Activated naive CD4-positive, alpha-beta T cell treated with anti-CD3 and anti-CD28 coated beads, Interleukin-2, amount 50 U/mL, for 16 hours (primary cell): ENCODE measurements at regions not wholly inside any gene's neighbourhood (a gene's known extent, or its start where the extent isn't known, plus 50 kb on each side); places are given as distances from the start of the nearest gene placed in this dataset.
"Not testable (repeated sequence)": the region's sequence is repeated elsewhere in the genome, so short reads cannot be mapped to it uniquely, and the experiment has no call there.

ENCODE experiments used
- DNase-seq: peaks from one replicate; pipeline ENCODE4 v3.0.0-alpha.2; 2020

DNA sequence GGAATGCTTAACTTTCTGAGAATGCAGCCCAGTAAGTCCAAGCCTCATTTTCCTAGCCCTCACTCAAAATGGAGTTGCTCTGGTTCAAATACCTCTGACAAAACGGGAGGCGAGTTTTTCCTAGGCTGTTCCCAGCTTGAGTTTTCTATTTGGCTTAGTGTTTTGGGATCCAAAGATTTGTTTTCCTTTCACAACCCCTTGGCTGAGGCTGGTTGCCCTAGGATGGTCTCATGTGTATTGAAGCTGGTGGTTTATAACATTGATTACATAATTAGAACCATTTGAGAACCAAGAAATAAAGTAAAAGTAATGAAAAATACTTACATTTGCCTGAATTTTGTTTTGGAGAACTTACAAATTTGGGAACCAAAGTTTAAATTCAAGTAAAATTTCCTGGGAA is 611.1 kb upstream of the LUZP2 start:
- DNase-seq: no peak

DNA sequence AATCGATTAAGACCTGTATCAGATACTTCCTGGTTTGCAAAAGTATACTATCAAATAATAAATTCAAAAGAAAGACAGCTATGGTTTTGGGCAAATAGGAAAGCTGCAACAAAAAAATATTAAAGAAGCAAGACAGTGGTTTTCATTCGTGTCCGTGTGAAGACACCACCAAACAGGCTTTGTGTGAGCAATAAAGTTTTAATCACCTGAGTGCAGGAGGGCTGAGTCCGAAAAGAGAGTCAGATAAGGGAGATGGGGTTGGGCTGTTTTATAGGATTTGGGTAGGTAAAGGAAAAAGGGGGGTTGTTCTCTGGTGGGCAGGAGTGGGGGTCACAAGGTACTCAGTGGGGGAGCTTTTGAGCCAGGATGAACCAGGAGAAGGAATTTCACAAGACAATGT is 609.7 kb upstream of the LUZP2 start:
- not testable (repeated sequence) for DNase-seq

DNA sequence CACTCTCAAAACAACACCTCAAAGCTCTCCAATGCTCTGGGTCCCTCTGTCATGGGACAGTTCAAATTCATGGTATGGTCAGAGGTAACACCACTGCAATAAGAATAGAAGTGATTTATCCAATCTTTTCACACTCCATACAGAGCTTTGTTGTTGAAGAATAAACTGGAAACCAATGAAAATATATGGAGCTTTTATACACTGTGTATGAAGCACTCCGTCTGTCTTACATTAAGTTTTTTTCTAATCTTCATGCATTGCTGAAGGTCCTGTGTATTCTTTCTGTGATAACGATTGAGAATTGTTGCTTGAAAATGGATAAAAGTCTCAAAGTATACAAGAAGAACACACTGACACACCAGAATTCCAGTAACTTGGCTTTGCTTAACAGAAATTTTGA is 603.7 kb upstream of the LUZP2 start:
- no peak for DNase-seq

DNA sequence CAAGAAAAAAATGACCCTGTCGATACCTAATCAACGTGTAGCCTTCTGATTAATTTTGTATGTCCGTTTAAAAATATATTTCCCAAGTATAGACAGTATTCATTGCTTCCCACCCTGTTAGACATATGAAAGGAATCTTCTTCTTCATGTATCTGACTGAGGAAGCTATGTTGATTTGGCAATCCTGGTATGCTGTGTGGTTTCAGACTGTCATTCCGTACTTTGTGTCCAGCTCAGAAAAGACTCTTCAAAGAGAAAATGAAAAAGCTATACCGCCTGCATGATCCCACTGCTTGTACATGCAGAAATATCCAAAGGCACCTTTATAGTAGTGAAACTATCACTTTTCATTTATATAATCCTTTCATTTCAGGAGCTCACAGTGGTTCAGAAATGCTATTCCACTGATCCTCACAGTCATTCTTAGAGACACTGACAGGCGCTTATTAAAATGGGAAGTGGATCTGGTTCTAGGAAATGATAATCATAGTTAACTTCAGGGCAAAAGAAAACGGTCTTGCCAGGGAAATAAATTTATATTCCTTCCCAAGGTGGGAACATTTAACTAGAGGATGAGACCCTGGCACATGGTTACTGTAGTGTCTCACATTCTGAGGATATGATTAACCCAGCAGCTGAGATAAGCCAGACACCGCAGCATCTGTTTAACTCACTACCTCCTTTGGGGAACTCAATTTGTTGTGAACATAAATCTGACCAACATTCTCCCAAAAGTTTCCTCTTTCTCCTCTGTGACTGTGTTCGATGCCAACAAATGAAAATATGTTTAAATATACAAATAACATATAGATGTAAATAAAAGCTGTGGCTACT is 599.2 kb upstream of the LUZP2 start:
- DNase-seq: no peak

DNA sequence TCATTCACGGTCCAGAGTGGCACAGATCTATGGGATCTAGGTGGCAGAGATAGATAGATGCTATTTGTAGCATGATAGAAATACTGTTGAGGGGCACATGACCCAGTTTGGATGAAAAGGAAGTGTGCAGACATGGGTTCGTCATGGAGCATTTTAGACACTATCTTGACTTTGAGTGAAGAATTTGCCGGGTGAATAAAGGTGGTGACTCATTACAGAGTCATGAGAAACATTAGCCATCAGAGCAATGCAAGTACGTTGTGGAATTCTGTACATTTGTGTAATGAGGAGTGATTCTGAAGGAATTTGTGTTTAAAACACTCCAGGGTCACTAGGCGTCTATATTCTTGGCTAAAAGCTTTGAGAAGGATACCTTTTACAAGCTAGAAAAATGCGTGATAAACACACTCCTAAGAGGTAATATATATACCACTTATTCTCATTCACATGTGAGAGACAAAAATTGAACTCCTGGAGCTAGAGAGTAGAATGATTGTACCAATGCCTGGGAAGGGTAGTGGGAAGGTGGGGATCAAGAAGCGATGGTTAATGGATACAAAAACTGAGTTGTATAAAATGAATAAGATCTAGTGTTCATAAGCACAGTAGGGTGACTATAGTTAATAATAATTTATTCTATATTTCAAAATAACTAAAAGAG is 593.7 kb upstream of the LUZP2 start:
- DNase-seq: no peak

DNA sequence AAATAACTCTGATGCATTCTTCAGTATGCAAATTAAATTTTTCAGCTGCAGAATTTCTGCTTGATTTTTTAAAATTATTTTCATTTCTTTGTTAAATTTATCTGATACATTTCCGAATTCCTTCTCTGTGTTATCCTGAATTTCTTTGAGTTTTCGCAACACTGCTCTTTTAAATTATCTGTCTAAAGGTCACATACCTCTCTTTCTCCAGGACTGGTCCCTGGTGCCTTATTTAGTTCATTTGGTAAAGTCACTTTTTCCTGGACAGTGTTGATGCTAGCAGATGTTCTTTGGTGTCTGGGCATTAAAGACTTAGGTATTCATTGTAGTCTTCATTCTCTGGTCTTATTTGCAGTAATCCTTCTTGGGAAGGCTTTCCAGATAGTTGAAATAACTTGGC is 577.4 kb upstream of the LUZP2 start:
- DNase-seq: no peak

DNA sequence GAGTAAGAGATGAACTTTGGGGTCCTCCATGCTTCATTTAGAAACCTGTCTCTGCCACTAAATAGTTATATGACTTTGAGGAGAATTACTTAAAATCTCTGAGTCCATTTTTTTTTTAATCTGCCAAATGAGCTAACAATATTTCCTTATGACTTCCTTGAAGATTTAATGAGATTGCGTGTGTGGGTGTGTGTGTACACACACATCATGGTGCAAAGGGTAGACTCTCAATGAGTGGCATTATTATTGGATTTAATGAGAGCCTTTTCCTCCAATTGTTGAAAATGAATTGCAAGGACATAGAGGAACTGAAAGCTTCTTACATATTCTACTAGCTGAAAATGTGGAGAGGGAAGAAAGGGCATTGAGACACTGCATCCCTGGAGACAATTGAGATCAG is 573.5 kb upstream of the LUZP2 start:
- DNase-seq: no peak

DNA sequence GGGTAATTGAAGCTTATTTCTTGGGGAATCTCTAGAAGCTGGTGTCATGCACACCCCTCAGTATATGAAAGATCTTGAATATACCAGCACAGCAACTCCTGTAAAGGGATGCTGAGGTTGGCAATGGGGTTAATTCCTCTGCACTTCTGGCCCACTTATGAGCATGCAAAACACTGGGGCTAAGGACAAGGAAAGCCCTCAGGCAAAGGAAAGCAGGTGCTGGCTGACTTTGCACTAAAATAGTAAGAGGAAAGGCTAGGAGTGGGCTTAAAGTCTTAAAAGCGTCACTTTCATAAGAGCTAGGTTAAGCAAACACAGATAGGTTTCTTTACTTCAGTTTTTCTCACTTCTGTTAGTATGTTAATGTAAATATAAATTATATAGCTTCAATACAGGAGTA is 572.6 kb upstream of the LUZP2 start:
- no peak for DNase-seq

DNA sequence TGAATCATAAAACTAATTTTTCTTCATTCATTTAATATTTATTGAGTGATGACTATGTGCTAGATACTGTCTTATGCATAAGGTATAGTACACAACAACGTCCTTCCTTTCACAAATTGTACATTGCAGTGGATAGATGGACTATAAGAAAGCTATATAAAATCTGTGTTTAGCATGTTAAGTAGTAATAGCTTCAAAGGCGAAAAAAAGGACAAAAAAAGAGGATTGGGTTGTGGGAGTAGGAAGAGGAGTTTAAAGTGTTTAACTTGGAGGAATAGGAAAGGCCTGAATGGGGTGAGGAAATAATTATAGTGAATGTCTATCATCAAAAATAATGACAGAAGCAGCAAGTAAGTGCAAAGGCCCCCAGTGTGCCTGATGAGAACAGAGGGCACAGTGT is 565.4 kb upstream of the LUZP2 start:
- DNase-seq: no peak

DNA sequence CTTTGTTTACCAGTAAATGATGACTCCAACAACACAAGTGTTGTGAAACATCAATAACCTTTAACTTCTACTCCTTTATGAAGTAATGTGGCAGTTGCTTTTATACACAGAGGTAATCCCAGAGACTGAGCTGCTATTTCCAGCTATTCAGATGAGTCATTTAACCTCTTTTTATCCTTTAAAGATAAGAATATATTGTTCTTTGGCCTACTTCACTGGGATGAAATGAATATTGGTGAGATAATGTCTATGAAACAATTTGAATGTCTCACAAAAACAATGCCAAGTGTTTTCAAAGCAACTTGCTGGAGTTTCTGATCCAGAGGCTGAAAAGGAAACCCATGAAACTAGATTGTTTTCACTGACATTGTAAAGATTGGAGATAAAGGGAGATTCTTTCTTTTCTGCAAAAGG is 564.4 kb upstream of the LUZP2 start:
- no peak for DNase-seq

DNA sequence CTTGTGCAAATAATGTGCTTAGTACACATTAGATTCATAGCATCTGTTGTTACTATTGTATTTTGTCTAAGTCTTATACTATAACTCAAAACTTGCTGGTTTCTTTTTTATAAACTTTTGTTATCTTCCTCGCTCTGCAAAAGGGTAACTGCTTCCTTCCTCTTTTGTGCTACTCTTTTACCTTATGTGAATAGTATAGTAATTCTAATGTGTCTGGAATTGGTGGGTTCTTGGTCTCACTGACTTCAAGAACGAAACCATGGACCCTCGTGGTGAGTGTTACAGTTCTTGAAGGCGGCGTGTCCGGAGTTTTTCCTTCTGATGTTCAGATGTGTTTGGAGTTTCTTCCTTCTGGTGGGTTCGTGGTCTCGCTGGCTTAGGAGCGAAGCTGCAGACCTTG is 563.1 kb upstream of the LUZP2 start:
- no peak for DNase-seq

DNA sequence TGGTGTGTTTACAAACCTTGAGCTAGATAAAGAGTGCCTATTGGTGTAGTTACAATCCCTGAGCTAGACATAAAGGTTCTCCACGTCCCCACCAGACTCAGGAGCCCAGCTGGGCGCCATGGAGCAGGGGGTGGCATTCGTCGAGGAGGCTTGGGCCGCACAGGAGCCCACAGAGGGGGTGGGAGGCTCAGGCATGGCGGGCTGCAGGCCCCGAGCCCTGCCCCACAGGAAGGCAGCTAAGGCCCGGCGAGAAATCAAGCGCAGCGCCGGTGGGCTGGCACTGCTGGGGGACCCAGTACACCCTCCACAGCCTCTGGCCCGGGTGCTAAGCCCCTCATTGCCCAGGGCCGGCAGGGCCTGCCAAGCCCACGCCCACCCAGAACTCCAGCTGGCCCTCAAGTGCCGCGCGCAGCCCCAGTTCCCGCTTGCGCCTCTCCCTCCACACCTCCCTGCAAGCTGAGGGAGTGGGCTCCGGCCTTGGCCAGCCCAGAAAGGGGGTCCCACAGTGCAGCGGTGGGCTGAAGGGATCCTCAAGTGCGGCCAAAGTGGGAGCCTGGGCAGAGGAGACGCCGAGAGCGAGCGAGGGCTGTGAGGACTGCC is 562.1 kb upstream of the LUZP2 start:
- not testable (repeated sequence) for DNase-seq

DNA sequence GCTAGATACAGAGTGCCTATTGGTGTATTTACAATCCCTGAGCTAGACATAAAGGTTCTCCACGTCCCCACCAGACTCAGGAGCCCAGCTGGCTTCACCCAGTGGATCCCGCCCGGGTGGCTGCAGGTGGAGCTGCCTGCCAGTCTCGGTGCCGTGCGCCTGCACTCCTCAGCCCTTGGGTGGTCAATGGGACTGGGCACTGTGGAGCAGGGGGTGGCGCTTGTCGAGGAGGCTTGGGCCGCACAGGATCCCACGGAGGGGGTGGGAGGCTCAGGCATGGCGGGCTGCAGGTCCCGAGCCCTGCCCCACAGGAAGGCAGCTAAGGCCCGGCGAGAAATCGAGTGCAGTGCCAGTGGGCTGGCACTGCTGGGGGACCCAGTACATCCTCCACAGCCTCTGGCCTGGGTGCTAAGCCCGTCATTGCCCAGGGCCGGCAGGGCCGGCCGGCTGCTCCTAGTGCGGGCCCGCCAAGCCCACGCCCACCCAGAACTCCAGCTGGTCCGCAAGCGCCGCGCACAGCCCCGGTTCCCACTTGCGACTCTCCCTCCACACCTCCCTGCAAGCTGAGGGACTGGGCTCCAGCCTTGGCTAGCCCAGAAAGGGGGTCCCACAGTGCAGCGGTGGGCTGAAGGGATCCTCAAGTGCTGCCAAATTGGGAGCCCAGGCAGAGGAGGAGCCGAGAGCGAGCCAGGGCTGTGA is 554.6 kb upstream of the LUZP2 start:
- not testable (repeated sequence) for DNase-seq

DNA sequence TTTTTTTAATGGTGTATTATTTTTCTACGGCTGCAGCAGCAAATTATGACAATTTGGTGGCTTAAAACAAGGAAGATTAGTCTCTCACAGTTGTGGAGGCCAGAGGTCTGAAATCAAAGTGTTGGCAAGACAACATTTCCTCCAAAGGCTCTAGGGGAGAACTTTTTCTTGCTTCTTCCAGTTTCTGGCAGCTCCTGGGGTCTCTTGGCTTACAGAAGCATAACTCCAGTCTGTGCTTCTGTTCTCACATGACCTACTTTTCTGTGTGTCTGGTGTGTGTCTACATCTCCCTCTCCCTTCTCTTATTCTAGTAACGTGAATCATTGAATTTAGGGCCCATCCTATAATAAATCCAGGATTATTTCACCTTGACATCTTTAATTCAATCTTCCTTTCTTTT is 551.9 kb upstream of the LUZP2 start:
- DNase-seq: no peak

DNA sequence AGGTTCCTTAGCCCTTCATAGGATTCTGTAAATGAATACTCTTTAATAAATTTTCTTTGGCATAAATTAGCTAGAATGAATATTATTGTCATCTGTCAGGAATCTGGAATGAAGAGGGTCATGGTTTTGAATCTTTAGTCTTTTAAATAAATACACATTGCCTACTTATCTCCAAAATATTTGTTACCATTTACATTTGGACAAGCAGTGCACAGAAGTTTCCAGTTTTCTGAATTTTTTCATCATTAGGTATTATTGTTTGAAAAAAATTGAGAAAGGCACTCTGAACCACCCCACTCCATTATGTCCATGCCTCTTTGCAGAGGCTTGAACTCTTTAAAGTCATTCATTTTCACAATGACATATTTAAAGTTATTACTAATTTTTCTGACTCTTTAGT is 549.0 kb upstream of the LUZP2 start:
- no peak for DNase-seq

DNA sequence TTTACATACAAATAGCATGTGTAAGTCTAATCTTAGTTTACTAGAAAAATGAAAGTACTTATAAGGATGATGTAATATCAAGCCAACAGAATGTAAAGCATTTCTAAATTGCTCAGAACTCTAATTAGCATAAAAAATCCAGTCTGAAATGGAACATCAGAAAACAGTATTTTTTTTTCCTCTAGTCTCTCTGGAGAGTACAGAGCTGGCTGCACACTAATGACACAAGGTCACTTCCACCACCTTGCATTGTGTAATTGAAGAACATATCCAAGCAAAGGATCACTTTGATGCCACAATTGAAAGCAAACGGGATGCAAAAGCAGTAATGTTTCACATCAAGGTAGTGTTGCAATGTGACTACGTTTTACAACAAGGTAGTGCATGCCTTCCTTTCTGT is 548.0 kb upstream of the LUZP2 start:
- no peak for DNase-seq

DNA sequence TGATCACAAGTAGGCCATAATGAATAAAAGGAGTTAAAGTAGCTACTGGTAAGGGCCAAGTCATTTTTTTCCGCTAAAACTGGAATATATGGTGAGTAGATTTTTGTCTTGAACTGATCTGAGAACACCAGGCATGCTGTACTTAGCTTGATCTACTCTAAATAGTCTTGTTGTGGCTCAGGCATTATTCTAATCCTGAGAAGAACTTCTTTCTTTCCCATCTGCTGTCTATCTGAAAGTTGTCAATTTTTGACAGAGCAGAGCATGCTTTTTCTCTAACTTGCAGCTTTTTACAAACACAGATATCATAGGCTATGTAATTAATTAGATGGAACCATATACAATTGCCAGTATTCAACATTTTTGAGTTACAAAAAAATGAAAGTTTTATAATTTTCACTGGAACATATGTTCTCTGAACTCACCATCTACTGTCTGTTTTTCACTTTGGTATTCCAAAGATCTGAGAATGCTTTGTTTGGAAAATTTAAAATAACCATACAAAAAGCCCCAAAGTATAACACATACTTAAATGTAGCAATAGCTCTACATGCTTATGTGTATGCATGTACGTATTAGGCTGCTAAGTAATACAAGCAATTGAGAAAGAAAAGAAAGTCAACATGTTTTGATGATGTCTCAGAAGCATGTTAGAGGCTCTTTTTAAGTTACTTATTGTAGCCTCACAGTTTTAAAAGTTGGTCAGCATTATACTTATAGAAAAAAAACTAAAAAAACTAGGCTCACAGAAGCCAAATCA is 542.7 kb upstream of the LUZP2 start:
- no peak for DNase-seq

DNA sequence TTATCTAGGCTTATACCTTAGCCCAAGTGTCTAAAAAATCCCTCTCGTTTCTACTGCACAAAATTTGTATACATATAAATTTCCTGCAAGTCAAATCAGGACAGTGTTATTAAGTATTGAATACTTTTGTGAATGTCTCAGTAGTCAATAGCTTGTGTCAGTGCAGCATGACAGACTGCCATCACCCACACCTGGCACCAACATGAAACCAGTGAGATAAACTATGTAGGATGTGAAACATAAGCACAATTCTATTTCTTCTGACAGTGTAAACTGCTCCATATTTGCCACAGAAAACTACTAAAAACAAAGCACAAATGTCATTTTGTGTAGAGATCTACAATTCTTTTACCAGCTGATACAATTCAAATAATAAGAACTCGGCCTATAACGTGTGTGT is 542.1 kb upstream of the LUZP2 start:
- DNase-seq: no peak

DNA sequence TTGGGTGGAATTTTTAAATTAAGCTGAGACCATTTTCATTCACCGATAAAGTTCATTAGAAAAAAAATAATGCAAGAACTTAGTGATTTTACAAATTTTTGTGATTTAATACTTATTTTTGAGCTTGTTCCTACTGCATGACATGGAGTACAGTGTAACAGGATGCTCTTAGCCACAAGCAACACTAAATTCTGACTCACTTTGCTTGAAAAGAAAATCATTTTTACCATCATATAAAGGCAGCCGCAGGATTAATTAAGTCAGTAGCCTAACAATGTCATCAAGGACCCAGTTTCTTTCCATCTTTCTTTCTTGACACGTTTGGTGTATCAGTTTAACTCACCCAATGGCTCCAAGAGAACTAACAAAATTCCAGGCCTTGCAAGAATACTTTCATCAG is 540.3 kb upstream of the LUZP2 start:
- DNase-seq: no peak

DNA sequence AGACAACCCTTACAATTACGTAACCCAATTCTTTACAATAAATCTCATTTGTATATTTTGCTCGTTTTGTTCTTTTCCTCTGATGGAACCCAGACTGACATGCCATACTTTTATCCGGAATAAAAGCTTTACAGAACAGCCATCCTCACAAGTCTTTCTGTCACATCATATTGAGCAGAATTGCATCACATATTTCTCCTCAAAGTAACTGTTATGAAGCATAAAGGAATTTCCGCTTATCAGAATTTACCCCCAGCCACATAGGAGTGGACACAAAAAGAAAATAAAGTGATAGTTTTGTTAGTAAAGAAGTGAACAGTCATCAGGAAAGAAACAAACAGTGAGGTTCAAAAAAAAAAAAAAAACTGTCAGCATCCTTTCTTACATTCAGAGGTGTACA is 539.5 kb upstream of the LUZP2 start:
- no peak for DNase-seq

DNA sequence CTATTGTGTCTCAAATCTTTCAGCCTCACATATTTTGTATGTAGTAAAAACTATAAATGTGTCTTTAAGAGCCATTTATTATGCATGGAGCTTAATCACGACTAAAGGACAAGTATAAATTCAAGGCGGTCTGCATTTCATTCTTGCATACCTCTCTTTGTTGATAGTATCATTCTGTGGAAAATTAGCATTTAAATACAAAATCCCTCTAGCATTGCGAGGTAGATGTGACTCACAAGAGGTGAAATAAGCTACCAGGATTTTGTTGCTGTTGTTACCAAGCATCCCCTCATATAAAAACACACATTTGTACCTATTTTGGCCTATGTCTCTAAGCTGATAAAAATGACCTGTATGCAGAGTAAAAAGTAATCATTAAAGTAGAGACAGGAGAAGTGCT is 537.4 kb upstream of the LUZP2 start:
- no peak for DNase-seq

DNA sequence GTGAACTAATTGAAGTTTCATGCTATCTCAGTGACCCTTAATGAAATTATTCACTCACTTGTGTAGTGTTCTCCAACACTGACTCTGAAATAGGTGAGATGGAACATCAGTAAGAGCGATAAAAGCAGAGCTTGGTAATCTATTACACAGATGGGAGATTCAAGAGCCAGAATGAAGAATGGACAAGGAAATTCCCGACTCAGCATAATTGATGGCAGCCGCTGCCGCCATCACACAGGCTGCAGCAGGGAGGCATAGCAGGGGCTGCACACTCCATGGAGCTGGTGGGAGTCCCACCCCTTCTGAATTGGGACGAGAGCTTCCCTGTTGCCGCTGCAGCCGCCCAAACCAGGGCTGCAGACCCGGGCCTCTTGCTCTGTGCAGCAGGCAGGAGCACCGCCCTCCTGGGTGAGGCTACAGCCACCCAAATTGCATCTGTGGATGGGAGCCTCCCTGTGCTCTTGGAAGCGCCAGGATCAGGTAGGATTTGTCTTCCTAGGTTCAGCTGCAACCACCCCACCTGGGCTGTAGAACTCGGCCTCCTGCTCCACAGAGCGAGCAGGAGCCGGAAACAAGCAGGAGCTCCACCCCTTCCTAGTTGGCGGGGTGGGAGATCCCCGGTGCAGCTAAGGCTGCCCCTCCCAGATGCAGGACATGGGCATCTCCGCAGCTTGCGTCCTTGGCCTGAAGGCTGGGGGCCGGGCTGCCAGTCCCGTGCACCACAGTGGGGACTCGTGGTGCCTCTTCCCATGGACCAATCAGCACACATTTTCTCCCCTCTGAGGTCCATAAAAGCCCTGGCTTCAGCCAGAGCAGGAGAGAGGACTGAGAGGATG is 535.1 kb upstream of the LUZP2 start:
- no peak for DNase-seq
